ENCODE measurements at regions not wholly inside any gene's neighbourhood (a gene's known extent, or its start where the extent isn't known, plus 50 kb on each side); places are given as distances from the start of the nearest gene placed in this dataset.

DNA sequence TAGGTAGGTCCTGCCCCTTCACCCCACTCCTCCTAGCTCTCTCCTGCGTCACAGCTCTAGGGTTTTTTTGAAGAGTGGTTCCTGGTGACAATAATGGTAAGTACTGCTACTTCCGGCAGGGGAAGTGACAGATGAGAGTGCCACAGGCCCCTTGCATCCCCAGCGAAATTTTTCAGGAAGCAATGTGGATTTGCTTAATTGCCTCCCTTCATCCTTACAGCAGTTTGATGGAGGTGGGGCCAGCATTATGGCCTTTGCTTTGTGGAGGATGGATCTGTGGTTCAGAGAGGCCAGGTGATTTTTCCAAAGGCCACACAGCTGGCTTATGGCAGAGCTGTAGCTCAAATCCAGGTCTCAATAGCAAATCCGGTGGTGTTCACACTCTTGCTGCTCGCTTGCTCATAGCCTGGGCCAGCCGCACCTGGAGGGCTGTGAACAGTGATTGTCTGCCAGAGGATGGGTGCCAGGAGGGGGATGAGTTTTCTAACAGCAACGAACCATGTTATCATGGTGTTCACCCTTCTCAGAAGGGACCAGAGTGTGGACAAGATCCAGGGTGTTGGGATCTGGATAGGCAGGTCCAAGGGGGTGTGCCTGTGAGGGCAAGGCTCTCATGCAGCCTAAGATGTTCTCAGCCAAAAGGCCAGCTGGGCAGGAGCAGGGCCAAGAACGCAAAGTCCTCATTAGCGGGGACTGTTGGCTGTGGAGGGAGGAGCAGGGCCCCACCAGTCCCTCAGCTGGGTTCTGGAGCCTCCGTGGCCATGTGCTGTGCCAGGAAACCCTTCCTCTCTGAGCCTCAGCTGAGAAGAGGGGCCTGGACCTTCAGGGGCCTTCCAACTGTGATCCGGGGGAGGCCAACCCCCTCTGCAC is 89.0 kb downstream of the EMX2 start:
- Histone ChIP-seq H4K20me1 (ENCODE audit: control insufficient read depth, extremely low read depth, insufficient read depth, low read length) (no peaks in the 10 kb centered on the region), H3K4me3 (replicated peaks in 1 of 4; ENCODE audit: control extremely low read depth in 1 of 4, insufficient read depth in 1 of 4, low read depth in 3 of 4, low read length in 4 of 4) (no peak overlapping the region), H3K9me3 (ENCODE audit: control insufficient read depth, insufficient read depth, low read depth, low read length) (no peaks in the 10 kb centered on the region), H3K9ac (ENCODE audit: insufficient read depth, low read length) (no peak overlapping the region), H3K36me3 (ENCODE audit: control insufficient read depth, insufficient read depth, low read length) (no peaks in the 10 kb centered on the region), H3K27ac (ENCODE audit: insufficient read depth, low read length) (no peak overlapping the region), H3K79me2 (ENCODE audit: control insufficient read depth, insufficient read depth, low read length) (no peaks in the 10 kb centered on the region), H3K4me1 (ENCODE audit: control insufficient read depth, extremely low read depth, insufficient read depth, low read length) (no peaks in the 10 kb centered on the region), H3K4me2 (ENCODE audit: extremely low read depth, insufficient read depth, low read length) (no peak overlapping the region), H2AFZ (ENCODE audit: low read length) (no peak overlapping the region), H3K27me3 (ENCODE audit: control insufficient read depth, insufficient read depth, low read length) (no peaks in the 10 kb centered on the region)
- no peak for DNase-seq (ENCODE audit: low read depth in 2 of 2)
- TF ChIP-seq, protein P1, sequence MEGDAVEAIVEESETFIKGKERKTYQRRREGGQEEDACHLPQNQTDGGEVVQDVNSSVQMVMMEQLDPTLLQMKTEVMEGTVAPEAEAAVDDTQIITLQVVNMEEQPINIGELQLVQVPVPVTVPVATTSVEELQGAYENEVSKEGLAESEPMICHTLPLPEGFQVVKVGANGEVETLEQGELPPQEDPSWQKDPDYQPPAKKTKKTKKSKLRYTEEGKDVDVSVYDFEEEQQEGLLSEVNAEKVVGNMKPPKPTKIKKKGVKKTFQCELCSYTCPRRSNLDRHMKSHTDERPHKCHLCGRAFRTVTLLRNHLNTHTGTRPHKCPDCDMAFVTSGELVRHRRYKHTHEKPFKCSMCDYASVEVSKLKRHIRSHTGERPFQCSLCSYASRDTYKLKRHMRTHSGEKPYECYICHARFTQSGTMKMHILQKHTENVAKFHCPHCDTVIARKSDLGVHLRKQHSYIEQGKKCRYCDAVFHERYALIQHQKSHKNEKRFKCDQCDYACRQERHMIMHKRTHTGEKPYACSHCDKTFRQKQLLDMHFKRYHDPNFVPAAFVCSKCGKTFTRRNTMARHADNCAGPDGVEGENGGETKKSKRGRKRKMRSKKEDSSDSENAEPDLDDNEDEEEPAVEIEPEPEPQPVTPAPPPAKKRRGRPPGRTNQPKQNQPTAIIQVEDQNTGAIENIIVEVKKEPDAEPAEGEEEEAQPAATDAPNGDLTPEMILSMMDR (conservative IDR thresholded peaks at IDR 0.05 in 1 of 2, IDR thresholded peaks at IDR 0.05 in 1 of 2; ENCODE audit: low read depth in 1 of 2, low read length in 2 of 2): no peak
- TF ChIP-seq EZH2 (IDR thresholded peaks at IDR 0.05; ENCODE audit: low read length, missing control alignments): no peak

DNA sequence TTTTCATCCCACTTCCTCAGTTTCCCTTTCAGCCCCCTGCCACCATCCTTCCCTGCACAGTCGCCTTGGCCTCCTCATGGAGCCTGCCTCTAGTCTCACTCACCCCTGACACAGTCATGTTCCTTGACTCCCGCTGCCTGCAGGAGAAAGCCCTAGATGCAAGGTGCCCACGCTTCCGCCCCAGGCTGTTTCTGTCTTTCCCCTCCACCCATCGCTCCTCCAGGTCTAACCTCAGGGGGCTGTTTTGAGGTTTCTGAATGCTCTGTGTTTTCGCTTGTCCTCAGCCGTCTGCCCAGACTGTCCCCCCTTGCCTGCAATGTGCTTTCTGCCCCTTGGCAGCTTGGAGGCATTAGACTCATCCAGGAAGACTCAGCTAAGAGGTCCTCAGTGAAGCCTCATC is 89.9 kb downstream of the EMX2 start:
- Histone ChIP-seq H3K9me3 (ENCODE audit: control insufficient read depth, insufficient read depth, low read depth, low read length) (no peaks in the 10 kb centered on the region), H3K36me3 (ENCODE audit: control insufficient read depth, insufficient read depth, low read length) (no peaks in the 10 kb centered on the region), H3K27me3 (ENCODE audit: control insufficient read depth, insufficient read depth, low read length) (no peaks in the 10 kb centered on the region), H3K4me1 (ENCODE audit: control insufficient read depth, extremely low read depth, insufficient read depth, low read length) (no peaks in the 10 kb centered on the region), H4K20me1 (ENCODE audit: control insufficient read depth, extremely low read depth, insufficient read depth, low read length) (no peaks in the 10 kb centered on the region), H3K9ac (ENCODE audit: insufficient read depth, low read length) (no peak overlapping the region), H2AFZ (ENCODE audit: low read length) (no peak overlapping the region), H3K27ac (ENCODE audit: insufficient read depth, low read length) (no peak overlapping the region), H3K4me2 (ENCODE audit: extremely low read depth, insufficient read depth, low read length) (no peak overlapping the region), H3K4me3 (replicated peaks in 1 of 4; ENCODE audit: control extremely low read depth in 1 of 4, insufficient read depth in 1 of 4, low read depth in 3 of 4, low read length in 4 of 4) (no peak overlapping the region), H3K79me2 (ENCODE audit: control insufficient read depth, insufficient read depth, low read length) (no peaks in the 10 kb centered on the region)
- no peak for DNase-seq (ENCODE audit: low read depth in 2 of 2)
- TF ChIP-seq, protein P1 (conservative IDR thresholded peaks at IDR 0.05 in 1 of 2, IDR thresholded peaks at IDR 0.05 in 1 of 2; ENCODE audit: low read depth in 1 of 2, low read length in 2 of 2): no peak
- TF ChIP-seq EZH2 (IDR thresholded peaks at IDR 0.05; ENCODE audit: low read length, missing control alignments): no peak

DNA sequence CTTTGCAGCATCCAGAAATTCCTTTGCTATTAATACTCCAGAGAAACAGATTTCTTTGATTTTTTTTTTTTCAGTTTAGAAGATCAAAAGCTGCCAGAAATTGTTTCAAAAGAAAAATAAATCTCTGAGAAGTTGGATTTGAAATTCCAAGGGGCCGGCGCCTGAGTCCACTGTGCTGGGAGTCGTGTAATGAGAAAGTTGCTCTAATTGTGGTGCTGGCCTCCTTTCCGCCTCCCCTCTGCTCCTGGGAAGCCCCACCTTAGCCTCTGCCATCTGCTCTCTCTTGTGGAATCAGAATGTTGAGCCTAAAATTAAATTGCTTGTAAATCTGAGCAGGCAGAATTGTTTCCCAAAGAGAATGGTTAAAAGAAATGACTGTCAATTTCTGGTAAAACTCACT is 93.3 kb downstream of the EMX2 start:
- Histone ChIP-seq H3K4me3 (replicated peaks in 1 of 4; ENCODE audit: control extremely low read depth in 1 of 4, insufficient read depth in 1 of 4, low read depth in 3 of 4, low read length in 4 of 4) (no peak overlapping the region), H2AFZ (ENCODE audit: low read length) (no peak overlapping the region), H3K9me3 (ENCODE audit: control insufficient read depth, insufficient read depth, low read depth, low read length) (no peaks in the 10 kb centered on the region), H3K27me3 (ENCODE audit: control insufficient read depth, insufficient read depth, low read length) (no peaks in the 10 kb centered on the region), H3K4me2 (ENCODE audit: extremely low read depth, insufficient read depth, low read length) (no peak overlapping the region), H3K9ac (ENCODE audit: insufficient read depth, low read length) (no peak overlapping the region), H4K20me1 (ENCODE audit: control insufficient read depth, extremely low read depth, insufficient read depth, low read length) (no peaks in the 10 kb centered on the region), H3K36me3 (ENCODE audit: control insufficient read depth, insufficient read depth, low read length) (no peaks in the 10 kb centered on the region), H3K4me1 (ENCODE audit: control insufficient read depth, extremely low read depth, insufficient read depth, low read length) (no peaks in the 10 kb centered on the region), H3K79me2 (ENCODE audit: control insufficient read depth, insufficient read depth, low read length) (no peaks in the 10 kb centered on the region), H3K27ac (ENCODE audit: insufficient read depth, low read length) (no peak overlapping the region)
- TF ChIP-seq EZH2 (IDR thresholded peaks at IDR 0.05; ENCODE audit: low read length, missing control alignments): no peak
- TF ChIP-seq, protein P1 (conservative IDR thresholded peaks at IDR 0.05 in 1 of 2, IDR thresholded peaks at IDR 0.05 in 1 of 2; ENCODE audit: low read depth in 1 of 2, low read length in 2 of 2): no peak
- DNase-seq (ENCODE audit: low read depth in 2 of 2): no peak
